B cell (primary cell): ENCODE measurements at regions not wholly inside any gene's neighbourhood (a gene's known extent, or its start where the extent isn't known, plus 50 kb on each side); places are given as distances from the start of the nearest gene placed in this dataset.

Experiments used
- ATAC-seq: fragments of 200-7000 bp; cut with Tn5 transposase; one replicate; pipeline ENCODE4 v1.10.0; 2021; ENCODE audit warnings: low read depth, mild to moderate bottlenecking, moderate number of reproducible peaks, moderate library complexity
- CTCF ChIA-PET: fragments of 350-600 bp; sonication (Branson Sonifier 250); formaldehyde crosslinking; loops from one replicate; lab custom pipeline; 2021; ENCODE audit warnings: antibody characterized with exemption, inconsistent platforms; lab: Charles Lee
- POLR2A ChIA-PET: fragments of 350-600 bp; sonication (Branson Sonifier 250); formaldehyde crosslinking; loops from one replicate; lab custom pipeline; 2021; ENCODE audit warnings: antibody characterized with exemption; lab: Charles Lee
- DNase-seq: peaks from one replicate; pipeline ENCODE4 v3.0.0; 2013
- H2AFZ ChIP-seq: 2 replicates; pipeline ENCODE4 v1.6.1; 2012; ENCODE audit warnings: mild to moderate bottlenecking, low read depth, low read length; ENCODE audit not compliant: insufficient read depth, poor library complexity, severe bottlenecking
- H3K27ac ChIP-seq, 2 donors: 1 replicate in 1 of 2; 2 replicates in 1 of 2; pipeline ENCODE4 v1.5.1; 2012 to 2013; ENCODE audit warnings: low read length in 2 of 2, mild to moderate bottlenecking in 2 of 2, moderate library complexity in 1 of 2
- H3K27me3 ChIP-seq, 4 experiments: fragments of 200-600 bp in 1 of 4; sonication (generic) in 1 of 4; replicated peaks in 1 of 4; 1 replicate in 2 of 4; 2 replicates in 2 of 4; pipeline versions ENCODE4 v1.6.1 to v1.7.0; 2013 to 2016; ENCODE audit warnings: low read length in 3 of 4, mild to moderate bottlenecking in 2 of 4, mixed read lengths in 1 of 4, moderate library complexity in 1 of 4; ENCODE audit not compliant: insufficient read depth in 4 of 4, control insufficient read depth in 3 of 4; ENCODE audit errors: control extremely low read depth in 1 of 4
- H3K36me3 ChIP-seq, 2 experiments: replicated peaks in 1 of 2; 1 replicate in 1 of 2; 2 replicates in 1 of 2; pipeline versions ENCODE4 v1.6.1 to v1.7.1; 2013; ENCODE audit warnings: low read length in 1 of 2; ENCODE audit not compliant: insufficient read depth in 2 of 2, control insufficient read depth in 1 of 2; ENCODE audit errors: control extremely low read depth in 1 of 2, extremely low read depth in 1 of 2
- H3K4me1 ChIP-seq, 2 donors: fragments of 200-600 bp in 1 of 2; sonication (generic) in 1 of 2; 1 replicate in 1 of 2; 2 replicates in 1 of 2; pipeline versions ENCODE4 v1.5.1 to v1.6.1; 2013 to 2017; ENCODE audit warnings: low read length in 2 of 2; ENCODE audit not compliant: control insufficient read depth in 2 of 2, insufficient read depth in 2 of 2
- H3K4me2 ChIP-seq: replicated peaks from 2 replicates; pipeline ENCODE3; 2012; ENCODE audit warnings: mild to moderate bottlenecking, low read depth, low read length; ENCODE audit not compliant: poor library complexity, severe bottlenecking
- H3K4me3 ChIP-seq, 5 experiments: fragments of 200-600 bp in 1 of 5; sonication (generic) in 1 of 5; 1 replicate in 3 of 5; 2 replicates in 2 of 5; pipeline versions ENCODE4 v1.5.1 to v1.7.0; 2011 to 2016; ENCODE audit warnings: low read length in 4 of 5, mild to moderate bottlenecking in 4 of 5, low read depth in 2 of 5, control low read depth in 1 of 5, moderate library complexity in 1 of 5; ENCODE audit not compliant: insufficient read depth in 1 of 5; ENCODE audit errors: control extremely low read depth in 1 of 5, extremely low read depth in 1 of 5
- H3K79me2 ChIP-seq: fragments of 200-600 bp; sonication (generic); one replicate; pipeline ENCODE4 v1.6.0; 2016; ENCODE audit warnings: low read length; ENCODE audit not compliant: control insufficient read depth, insufficient read depth
- H3K9ac ChIP-seq: fragments of 200-600 bp; sonication (generic); 2 replicates; pipeline ENCODE4 v1.6.1; 2017; ENCODE audit warnings: mild to moderate bottlenecking, low read length, moderate library complexity
- H3K9me3 ChIP-seq, 3 donors: one replicate each; pipeline versions ENCODE4 v1.6.1 to v1.7.1; 2013; ENCODE audit warnings: low read length in 2 of 3; ENCODE audit not compliant: control insufficient read depth in 2 of 3, insufficient read depth in 1 of 3; ENCODE audit errors: control extremely low read depth in 1 of 3
- H4K20me1 ChIP-seq: 2 replicates; pipeline ENCODE4 v1.6.0; 2012; ENCODE audit warnings: mild to moderate bottlenecking, low read length; ENCODE audit not compliant: insufficient read depth, control insufficient read depth, poor library complexity, severe bottlenecking
- H3K27ac Mint-ChIP-seq: one replicate; pipeline ENCODE4 v1.8.0; 2021; ENCODE audit warnings: mixed read lengths
- H3K27me3 Mint-ChIP-seq: one replicate; pipeline ENCODE4 v1.8.0; 2021; ENCODE audit warnings: mixed read lengths
- H3K4me1 Mint-ChIP-seq: one replicate; pipeline ENCODE4 v1.8.0; 2021; ENCODE audit warnings: mixed read lengths
- H3K4me3 Mint-ChIP-seq: one replicate; pipeline ENCODE4 v1.8.0; 2021; ENCODE audit warnings: mixed read lengths
- H3K9me3 Mint-ChIP-seq: one replicate; pipeline ENCODE4 v1.8.0; 2022; ENCODE audit warnings: mixed read lengths; ENCODE audit not compliant: insufficient read depth
- EZH2 ChIP-seq: IDR thresholded peaks from 2 replicates; pipeline ENCODE4 v1.6.1; 2012; ENCODE audit warnings: borderline replicate concordance, low read depth, mild to moderate bottlenecking, moderate library complexity, low read length; ENCODE audit not compliant: insufficient read depth, poor library complexity, severe bottlenecking
- WGBS: methylation state at CpG from one replicate; pipeline ENCODE4 v1.1.5; 2013; ENCODE audit warnings: missing lambda C conversion rate; ENCODE audit not compliant: insufficient coverage; 5-methylcytosine and 5-hydroxymethylcytosine counted together
- intact Hi-C: fragments of 100-400 bp; cut with micrococcal nuclease; formaldehyde crosslinking; loops from one replicate; pipeline ENCODE4 v1.10.0; 2022
- TF ChIP-seq, protein P1 (sequence below): fragments of 200-600 bp; IDR thresholded peaks from one replicate; pipeline ENCODE4 v1.8.0; 2022; ENCODE audit warnings: antibody characterized with exemption, mild to moderate bottlenecking

DNA sequence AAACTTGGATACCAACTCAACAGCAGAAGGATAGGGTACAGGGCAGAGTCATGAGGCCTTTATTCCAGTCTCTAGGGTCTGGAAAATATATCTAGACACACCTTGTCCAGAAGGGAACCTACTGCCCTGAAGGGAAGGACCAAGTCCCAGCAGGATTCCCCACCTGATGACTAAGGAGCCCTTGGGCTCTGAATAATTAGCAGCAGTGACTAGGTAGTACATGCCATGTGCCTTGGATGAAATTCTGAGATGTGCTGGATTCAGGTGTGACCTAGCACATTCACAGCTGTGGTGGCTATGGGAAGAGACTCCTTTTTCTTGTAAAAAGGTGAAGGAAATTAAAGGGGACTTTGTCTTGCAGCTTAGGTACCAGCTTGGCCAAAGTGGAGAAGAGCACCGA lies 364.3 kb upstream of the PTCHD4 start:
- Histone ChIP-seq H3K9ac (no peak overlapping the region), H3K4me2 (no peak overlapping the region), H3K9me3 (no peaks in the 10 kb centered on the region), H3K27ac (no peak overlapping the region), H3K36me3 (no peaks in the 10 kb centered on the region), H3K4me3 (no peak overlapping the region), H3K4me1 (no peaks in the 10 kb centered on the region), H2AFZ (no peak overlapping the region), H3K79me2 (no peaks in the 10 kb centered on the region), H4K20me1 (no peaks in the 10 kb centered on the region), H3K27me3 (no peaks in the 10 kb centered on the region)
- DNase-seq (no peak), ATAC-seq (no peak)
- TF ChIP-seq, protein P1, sequence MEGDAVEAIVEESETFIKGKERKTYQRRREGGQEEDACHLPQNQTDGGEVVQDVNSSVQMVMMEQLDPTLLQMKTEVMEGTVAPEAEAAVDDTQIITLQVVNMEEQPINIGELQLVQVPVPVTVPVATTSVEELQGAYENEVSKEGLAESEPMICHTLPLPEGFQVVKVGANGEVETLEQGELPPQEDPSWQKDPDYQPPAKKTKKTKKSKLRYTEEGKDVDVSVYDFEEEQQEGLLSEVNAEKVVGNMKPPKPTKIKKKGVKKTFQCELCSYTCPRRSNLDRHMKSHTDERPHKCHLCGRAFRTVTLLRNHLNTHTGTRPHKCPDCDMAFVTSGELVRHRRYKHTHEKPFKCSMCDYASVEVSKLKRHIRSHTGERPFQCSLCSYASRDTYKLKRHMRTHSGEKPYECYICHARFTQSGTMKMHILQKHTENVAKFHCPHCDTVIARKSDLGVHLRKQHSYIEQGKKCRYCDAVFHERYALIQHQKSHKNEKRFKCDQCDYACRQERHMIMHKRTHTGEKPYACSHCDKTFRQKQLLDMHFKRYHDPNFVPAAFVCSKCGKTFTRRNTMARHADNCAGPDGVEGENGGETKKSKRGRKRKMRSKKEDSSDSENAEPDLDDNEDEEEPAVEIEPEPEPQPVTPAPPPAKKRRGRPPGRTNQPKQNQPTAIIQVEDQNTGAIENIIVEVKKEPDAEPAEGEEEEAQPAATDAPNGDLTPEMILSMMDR, result no peak
- no peak for TF ChIP-seq EZH2
- POLR2A ChIA-PET, result no interaction called here
- peaks cover 3% of the 10 kb centered on the region for H3K9me3 Mint-ChIP-seq
- H3K4me3 Mint-ChIP-seq, result no peak overlapping the region
- CTCF ChIA-PET, result no interaction called here
- intact Hi-C loops, result no loop called here
- WGBS, result 100% methylated on average over 1 of the region's 1 CpG
- no peaks in the 10 kb centered on the region for H3K4me1 Mint-ChIP-seq
- no peaks in the 10 kb centered on the region for H3K27me3 Mint-ChIP-seq
- H3K27ac Mint-ChIP-seq, result no peak overlapping the region

DNA sequence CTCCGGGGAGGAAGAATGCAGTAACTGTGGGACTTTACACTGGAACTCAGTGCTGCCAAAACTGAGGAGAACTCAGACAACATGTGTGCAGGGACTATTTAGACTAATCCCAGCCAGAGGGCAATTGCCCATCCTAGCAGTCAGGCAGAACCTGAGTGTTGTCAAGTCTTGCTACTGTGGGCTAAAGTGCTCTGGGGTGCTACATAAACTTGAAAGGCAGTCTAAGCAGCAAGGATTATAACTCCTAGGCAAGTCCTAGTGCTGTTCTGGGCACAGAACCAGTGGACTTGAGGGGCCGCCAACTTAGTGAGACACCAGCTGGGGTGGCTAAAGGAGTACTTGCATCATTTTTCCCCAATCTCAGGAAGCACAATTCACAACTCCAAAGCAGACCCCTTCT lies 363.8 kb upstream of the PTCHD4 start:
- 100% methylated on average over 1 of the region's 2 CpGs for whole genome bisulfite sequencing
- Histone ChIP-seq H3K4me3 (no peak overlapping the region), H3K27me3 (no peaks in the 10 kb centered on the region), H3K79me2 (no peaks in the 10 kb centered on the region), H2AFZ (no peak overlapping the region), H3K4me2 (no peak overlapping the region), H3K27ac (no peak overlapping the region), H3K9me3 (no peaks in the 10 kb centered on the region), H3K36me3 (no peaks in the 10 kb centered on the region), H4K20me1 (no peaks in the 10 kb centered on the region), H3K4me1 (no peaks in the 10 kb centered on the region), H3K9ac (no peak overlapping the region)
- POLR2A ChIA-PET, result no interaction called here
- DNase-seq (no peak), ATAC-seq (no peak)
- TF ChIP-seq EZH2, result no peak
- TF ChIP-seq, protein P1, result no peak
- CTCF ChIA-PET, result no interaction called here
- intact Hi-C loops, result no loop called here
- Mint-ChIP-seq H3K9me3 (peaks cover 3% of the 10 kb centered on the region), H3K4me3 (no peak overlapping the region), H3K27me3 (no peaks in the 10 kb centered on the region), H3K27ac (no peak overlapping the region), H3K4me1 (no peaks in the 10 kb centered on the region)
